ENCODE measurements at regions not wholly inside any gene's neighbourhood (a gene's known extent, or its start where the extent isn't known, plus 50 kb on each side); places are given as distances from the start of the nearest gene placed in this dataset.

DNA sequence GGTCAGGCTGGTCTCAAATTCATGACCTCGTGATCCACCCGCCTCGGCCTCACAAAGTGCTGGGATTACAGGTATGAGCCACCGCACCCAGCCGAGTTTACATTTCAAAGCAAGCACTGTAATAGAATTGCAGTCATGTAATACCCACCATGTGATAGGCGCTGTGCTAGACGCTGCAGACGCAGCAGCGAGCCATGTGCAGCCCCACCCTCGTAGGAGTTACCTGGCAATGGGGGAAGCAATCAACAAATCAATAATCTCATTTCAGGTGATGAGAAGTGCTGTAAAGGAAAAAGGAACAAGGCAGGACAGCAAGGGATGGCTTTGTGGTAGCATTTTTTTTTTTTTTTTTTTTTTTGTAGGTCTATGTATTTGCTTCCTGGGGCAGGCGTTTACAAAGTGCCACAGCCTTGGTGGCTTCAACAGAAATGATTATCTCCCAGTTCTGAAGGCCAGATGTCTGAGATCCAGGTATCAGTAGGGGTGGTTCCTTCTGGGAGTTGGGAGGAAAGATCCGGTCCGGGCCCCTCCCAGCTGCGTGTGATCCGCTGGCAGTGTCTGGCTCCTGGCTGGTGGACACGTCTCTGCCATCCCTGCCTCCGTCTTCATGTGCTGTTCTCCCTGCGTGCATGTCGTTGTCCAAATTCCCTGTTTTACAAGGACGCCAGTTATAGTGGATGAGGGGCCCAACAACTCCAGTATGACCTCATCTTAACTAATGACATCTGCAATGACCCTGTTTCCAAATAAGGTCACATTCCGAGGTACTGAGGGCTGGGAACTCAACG, 72.8 kb downstream of the TNFAIP2 start:
- TF ChIP-seq MYPOP (CRISPR knock-in tag; IDR thresholded peaks at IDR 0.05) (no peak), ZNF549 (CRISPR knock-in tag; IDR thresholded peaks at IDR 0.05) (no peak), POLR2A (IDR thresholded peaks at IDR 0.05; ENCODE audit: insufficient read depth in 1 of 2, low read depth in 2 of 2, low read length in 2 of 2) (no peak), ZNF367 (CRISPR knock-in tag; IDR thresholded peaks at IDR 0.05; ENCODE audit: borderline replicate concordance) (no peak), KLF16 (CRISPR knock-in tag; IDR thresholded peaks at IDR 0.05) (no peak), ZNF232 (CRISPR knock-in tag; IDR thresholded peaks at IDR 0.05; ENCODE audit: borderline replicate concordance) (no peak), RAD21 (CRISPR knock-in tag; IDR thresholded peaks at IDR 0.05) (no peak), PHF20 (CRISPR knock-in tag; IDR thresholded peaks at IDR 0.05) (no peak), ATF2 (CRISPR knock-in tag; IDR thresholded peaks at IDR 0.05) (no peak)
- TF ChIP-seq, protein P1, sequence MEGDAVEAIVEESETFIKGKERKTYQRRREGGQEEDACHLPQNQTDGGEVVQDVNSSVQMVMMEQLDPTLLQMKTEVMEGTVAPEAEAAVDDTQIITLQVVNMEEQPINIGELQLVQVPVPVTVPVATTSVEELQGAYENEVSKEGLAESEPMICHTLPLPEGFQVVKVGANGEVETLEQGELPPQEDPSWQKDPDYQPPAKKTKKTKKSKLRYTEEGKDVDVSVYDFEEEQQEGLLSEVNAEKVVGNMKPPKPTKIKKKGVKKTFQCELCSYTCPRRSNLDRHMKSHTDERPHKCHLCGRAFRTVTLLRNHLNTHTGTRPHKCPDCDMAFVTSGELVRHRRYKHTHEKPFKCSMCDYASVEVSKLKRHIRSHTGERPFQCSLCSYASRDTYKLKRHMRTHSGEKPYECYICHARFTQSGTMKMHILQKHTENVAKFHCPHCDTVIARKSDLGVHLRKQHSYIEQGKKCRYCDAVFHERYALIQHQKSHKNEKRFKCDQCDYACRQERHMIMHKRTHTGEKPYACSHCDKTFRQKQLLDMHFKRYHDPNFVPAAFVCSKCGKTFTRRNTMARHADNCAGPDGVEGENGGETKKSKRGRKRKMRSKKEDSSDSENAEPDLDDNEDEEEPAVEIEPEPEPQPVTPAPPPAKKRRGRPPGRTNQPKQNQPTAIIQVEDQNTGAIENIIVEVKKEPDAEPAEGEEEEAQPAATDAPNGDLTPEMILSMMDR (CRISPR knock-in tag; IDR thresholded peaks at IDR 0.05) = no peak
- TF ChIP-seq, protein P2, sequence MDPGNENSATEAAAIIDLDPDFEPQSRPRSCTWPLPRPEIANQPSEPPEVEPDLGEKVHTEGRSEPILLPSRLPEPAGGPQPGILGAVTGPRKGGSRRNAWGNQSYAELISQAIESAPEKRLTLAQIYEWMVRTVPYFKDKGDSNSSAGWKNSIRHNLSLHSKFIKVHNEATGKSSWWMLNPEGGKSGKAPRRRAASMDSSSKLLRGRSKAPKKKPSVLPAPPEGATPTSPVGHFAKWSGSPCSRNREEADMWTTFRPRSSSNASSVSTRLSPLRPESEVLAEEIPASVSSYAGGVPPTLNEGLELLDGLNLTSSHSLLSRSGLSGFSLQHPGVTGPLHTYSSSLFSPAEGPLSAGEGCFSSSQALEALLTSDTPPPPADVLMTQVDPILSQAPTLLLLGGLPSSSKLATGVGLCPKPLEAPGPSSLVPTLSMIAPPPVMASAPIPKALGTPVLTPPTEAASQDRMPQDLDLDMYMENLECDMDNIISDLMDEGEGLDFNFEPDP (CRISPR knock-in tag; conservative IDR thresholded peaks at IDR 0.05) = no peak
- TF ChIP-seq, protein P3, sequence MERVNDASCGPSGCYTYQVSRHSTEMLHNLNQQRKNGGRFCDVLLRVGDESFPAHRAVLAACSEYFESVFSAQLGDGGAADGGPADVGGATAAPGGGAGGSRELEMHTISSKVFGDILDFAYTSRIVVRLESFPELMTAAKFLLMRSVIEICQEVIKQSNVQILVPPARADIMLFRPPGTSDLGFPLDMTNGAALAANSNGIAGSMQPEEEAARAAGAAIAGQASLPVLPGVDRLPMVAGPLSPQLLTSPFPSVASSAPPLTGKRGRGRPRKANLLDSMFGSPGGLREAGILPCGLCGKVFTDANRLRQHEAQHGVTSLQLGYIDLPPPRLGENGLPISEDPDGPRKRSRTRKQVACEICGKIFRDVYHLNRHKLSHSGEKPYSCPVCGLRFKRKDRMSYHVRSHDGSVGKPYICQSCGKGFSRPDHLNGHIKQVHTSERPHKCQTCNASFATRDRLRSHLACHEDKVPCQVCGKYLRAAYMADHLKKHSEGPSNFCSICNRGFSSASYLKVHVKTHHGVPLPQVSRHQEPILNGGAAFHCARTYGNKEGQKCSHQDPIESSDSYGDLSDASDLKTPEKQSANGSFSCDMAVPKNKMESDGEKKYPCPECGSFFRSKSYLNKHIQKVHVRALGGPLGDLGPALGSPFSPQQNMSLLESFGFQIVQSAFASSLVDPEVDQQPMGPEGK (CRISPR knock-in tag; IDR thresholded peaks at IDR 0.05) = no peak

Measured in HepG2 (cell line).